AG09319 (cell line): ENCODE measurements at regions not wholly inside any gene's neighbourhood (a gene's known extent, or its start where the extent isn't known, plus 50 kb on each side); places are given as distances from the start of the nearest gene placed in this dataset.

Source experiments
- DNase-seq: peaks from one replicate; pipeline ENCODE4 v3.0.0-alpha.2; 2010; ENCODE audit warnings: low read depth; ENCODE audit errors: extremely low read depth
- TF ChIP-seq, protein P1 (sequence below): IDR thresholded peaks from 2 replicates; pipeline ENCODE4 v1.5.1; 2011; ENCODE audit warnings: low read depth, mild to moderate bottlenecking, inconsistent platforms, low read length, moderate library complexity

- DNase-seq = no peak
- TF ChIP-seq, protein P1, sequence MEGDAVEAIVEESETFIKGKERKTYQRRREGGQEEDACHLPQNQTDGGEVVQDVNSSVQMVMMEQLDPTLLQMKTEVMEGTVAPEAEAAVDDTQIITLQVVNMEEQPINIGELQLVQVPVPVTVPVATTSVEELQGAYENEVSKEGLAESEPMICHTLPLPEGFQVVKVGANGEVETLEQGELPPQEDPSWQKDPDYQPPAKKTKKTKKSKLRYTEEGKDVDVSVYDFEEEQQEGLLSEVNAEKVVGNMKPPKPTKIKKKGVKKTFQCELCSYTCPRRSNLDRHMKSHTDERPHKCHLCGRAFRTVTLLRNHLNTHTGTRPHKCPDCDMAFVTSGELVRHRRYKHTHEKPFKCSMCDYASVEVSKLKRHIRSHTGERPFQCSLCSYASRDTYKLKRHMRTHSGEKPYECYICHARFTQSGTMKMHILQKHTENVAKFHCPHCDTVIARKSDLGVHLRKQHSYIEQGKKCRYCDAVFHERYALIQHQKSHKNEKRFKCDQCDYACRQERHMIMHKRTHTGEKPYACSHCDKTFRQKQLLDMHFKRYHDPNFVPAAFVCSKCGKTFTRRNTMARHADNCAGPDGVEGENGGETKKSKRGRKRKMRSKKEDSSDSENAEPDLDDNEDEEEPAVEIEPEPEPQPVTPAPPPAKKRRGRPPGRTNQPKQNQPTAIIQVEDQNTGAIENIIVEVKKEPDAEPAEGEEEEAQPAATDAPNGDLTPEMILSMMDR = no peak
Observed at GRCh38 chr21:17348849-17349248, 164.0 kb upstream of the CXADR start.

DNA sequence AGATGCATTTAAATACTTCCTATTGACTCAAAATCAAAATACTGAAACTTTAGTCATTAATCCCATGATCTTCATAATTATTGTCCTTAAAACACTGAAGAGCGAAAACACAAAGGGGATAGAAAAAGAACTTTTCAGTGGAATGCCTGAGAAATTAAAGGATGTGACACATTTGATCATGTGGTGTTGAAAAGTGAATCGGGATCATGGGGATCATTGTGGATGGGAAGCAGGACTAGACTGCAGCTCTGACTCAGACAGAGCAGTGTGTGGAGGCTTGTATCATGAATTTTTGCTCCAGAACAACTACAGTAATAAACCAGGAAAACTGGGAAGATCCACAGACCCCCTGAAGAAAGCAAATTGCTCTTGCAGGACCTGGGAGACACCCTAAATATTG lies 161.1 kb upstream of the CXADR start:
- no peak for DNase-seq
- TF ChIP-seq, protein P1 = no peak

DNA sequence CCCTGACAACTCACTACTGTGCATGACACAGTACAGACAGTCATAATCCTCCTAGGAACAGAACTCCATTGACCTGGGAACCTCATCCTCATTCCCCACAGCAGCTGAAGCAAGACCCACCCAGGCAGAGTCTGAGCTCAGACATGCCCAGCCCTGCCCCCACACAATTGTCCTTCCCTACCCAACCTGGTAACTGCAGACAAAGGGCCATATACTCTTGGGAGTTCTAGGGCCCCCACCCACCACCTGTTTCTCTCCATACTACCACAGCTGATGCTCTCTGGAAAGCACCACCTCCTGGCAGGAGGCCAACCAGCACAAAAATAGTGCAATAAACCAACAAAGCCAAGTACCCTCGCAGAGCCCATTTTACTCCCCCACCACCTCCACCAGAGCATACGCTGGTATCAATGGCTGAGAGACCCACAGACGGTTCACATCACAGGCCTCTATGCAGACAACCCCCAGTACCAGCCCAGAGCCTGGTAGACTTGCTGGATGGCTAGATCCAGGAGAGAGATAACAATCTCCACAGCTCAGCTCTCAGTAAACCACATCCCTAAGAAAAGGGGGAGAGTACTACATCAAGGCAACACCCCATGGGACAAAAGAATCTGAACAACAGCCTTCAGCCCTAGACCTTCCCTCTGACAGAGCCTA lies 159.7 kb upstream of the CXADR start:
- no peak for DNase-seq
- TF ChIP-seq, protein P1 = no peak

GRCh38 chr21:17359781-17360180 lies 153.1 kb upstream of the CXADR start:
- TF ChIP-seq, protein P1 = no peak
- DNase-seq = no peak

DNA sequence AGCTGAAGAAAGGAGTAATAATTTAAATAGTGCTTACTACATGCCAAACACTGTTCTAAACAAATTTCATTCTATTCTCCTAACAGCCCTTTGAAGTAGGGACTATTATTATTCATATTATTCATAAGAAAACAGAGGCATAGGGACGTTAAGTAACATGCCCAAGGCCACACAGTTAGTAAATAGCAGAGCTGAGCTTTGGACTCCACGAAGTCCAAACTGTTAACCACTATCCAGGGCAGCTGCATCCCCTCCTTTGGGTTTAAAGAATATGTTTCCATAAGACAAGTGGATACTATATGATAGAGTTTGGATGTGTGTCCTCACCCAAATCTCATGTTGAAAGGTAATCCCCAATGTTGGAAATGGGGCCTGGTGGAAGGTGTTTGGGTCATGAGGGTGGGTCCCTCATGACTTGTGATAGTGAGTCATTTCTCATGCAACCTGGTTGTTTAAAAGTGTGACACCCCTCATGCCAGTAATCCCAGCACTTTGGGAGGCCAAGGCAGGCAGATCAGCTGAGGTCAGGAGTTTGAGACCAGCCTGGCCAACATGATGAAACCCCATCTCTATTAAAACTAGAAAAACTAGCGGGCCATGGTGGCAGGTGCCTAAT lies 144.0 kb upstream of the CXADR start:
- no peak for DNase-seq
- TF ChIP-seq, protein P1 = no peak

GRCh38 chr21:17370263-17370662 lies 142.6 kb upstream of the CXADR start:
- DNase-seq = no peak
- TF ChIP-seq, protein P1 = no peak

- TF ChIP-seq, protein P1 = no peak
- no peak for DNase-seq
Observed at GRCh38 chr21:17370916-17371315, 141.9 kb upstream of the CXADR start.
